Stimulated activated naive B cell treated with anti-CD40 and anti-IgM and Interleukin-4, amounts not matched to agents 10 μg/mL and 1 μg/mL and 100 μg/mL, for 72 hours (primary cell): ENCODE measurements at regions not wholly inside any gene's neighbourhood (a gene's known extent, or its start where the extent isn't known, plus 50 kb on each side); places are given as distances from the start of the nearest gene placed in this dataset.

Source experiments
- ATAC-seq, 2 donors: fragments of 150-1000 bp; cut with Tn5 transposase; replicated peaks; 2 replicates each; pipeline ENCODE4 v1.10.0; 2021; ENCODE audit warnings: moderate library complexity in 1 of 2
- DNase-seq: peaks from one replicate; pipeline ENCODE4 v3.0.0; 2021
- H3K27ac Mint-ChIP-seq: one replicate; pipeline ENCODE4 v1.8.0; 2022; ENCODE audit warnings: mild to moderate bottlenecking, mixed read lengths
- H3K27me3 Mint-ChIP-seq, 2 donors: one replicate each; pipeline ENCODE4 v1.8.0; 2022; ENCODE audit warnings: mixed read lengths in 2 of 2
- H3K36me3 Mint-ChIP-seq, 2 donors: one replicate each; pipeline ENCODE4 v1.8.0; 2022; ENCODE audit warnings: mixed read lengths in 2 of 2, mild to moderate bottlenecking in 1 of 2
- H3K4me1 Mint-ChIP-seq, 2 donors: one replicate each; pipeline ENCODE4 v1.8.0; 2022; ENCODE audit warnings: mixed read lengths in 2 of 2, mild to moderate bottlenecking in 1 of 2
- H3K4me3 Mint-ChIP-seq, 2 donors: one replicate each; pipeline ENCODE4 v1.8.0; 2022; ENCODE audit warnings: mild to moderate bottlenecking in 2 of 2, mixed read lengths in 2 of 2, moderate library complexity in 1 of 2
- H3K9me3 Mint-ChIP-seq, 2 donors: one replicate each; pipeline ENCODE4 v1.8.0; 2022; ENCODE audit warnings: mixed read lengths in 2 of 2, mild to moderate bottlenecking in 1 of 2

DNA sequence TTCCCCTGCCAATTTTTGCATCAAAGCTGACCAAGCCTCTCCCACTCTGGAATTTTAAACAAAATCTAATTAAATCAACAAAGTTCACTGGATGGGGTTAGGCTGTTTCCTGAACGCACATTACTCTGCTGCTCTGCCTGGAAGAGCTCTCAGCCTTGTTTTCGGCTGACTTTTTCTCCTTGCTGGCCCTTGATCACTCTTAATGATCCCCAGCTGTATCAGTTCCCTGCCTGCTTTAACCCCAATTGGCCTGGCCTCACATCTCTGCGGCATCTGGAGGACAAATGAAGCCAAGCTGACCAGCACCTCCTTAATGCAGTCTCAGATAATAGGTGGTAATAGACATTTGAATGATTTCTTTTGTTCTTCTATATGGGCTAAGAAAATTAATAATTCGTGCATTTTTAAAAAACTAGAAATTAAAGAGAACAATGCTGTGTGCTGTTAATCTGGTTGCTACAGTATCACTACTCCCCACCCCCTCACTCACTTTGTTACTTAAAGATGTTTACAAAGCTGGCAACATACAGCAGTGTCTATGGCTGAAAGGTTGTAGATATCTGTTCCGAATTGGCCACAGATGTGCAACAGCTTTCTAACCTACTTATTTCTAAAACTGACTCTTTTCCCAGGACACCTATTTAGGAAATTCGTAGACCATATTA lies 415.2 kb upstream of the KCNH7 start:
- Mint-ChIP-seq H3K36me3 (no peaks in the 10 kb centered on the region), H3K4me1 (no peaks in the 10 kb centered on the region), H3K4me3 (no peak overlapping the region), H3K27me3 (no peaks in the 10 kb centered on the region), H3K27ac (no peak overlapping the region), H3K9me3 (no peaks in the 10 kb centered on the region)
- ATAC-seq (no peak), DNase-seq (no peak)

DNA sequence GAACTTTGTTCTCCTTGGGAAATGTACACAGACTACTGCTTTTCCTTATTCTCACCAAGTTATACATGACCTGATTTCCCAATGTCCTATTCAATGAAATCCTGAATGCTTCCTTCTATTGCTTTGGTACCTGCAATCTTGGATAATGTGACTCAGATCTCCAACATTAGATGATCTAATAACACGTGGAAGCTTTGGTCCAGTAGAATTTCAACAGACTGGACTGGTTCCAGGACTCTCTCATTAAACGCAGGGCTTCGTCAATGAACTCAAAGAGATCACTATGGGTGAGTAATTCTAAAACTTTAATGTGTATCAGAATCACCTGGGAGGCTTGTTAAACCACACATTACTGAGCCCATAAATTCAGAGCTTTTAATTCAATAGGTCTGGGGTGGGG lies 413.6 kb upstream of the KCNH7 start:
- H3K27ac Mint-ChIP-seq, result no peak overlapping the region
- DNase-seq, result no peak
- H3K27me3 Mint-ChIP-seq, result no peaks in the 10 kb centered on the region
- no peaks in the 10 kb centered on the region for H3K36me3 Mint-ChIP-seq
- ATAC-seq, result no peak
- H3K9me3 Mint-ChIP-seq, result no peaks in the 10 kb centered on the region
- H3K4me1 Mint-ChIP-seq, result no peaks in the 10 kb centered on the region
- no peak overlapping the region for H3K4me3 Mint-ChIP-seq

DNA sequence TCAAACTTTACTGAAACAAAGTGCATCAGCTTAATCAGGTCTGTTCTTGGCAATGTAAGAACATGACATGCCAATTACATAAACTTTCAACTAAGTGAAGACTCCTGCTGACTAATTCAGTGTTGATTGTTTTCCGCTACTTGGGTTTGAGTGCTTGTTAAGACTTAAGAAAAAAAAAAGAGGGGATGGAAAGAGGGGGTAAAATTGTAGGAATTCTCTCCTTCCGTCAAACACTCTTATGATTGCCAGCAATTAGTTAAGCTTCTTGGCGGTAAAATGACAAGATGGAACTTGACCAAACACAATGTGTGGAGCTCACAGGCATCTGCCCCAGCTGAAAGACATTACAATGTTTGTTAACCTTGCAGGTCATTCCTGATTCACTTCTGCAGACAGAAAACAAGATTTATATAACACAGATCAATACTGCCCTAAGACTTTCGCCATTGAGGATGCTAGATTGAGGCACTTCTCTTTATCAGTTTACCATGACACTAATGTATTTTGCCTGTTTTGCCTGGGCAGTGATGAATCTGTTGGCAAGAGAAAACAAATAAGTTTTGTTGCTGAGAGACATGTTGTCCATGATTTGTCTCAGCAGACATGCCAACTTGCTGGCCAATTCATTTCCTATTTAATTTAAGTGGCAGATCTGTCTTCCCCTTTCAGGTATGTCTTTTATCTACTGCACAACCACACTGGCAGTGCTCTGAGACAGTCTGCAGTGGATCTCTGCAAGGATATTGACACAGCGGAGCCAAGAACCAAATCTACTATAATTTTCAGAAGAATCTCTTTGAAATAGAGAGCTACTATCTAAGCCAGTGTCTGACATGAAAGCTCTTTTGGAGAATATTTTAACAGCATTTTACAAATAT lies 410.0 kb upstream of the KCNH7 start:
- no peak for DNase-seq
- no peak for ATAC-seq
- Mint-ChIP-seq H3K36me3 (no peaks in the 10 kb centered on the region), H3K4me1 (no peaks in the 10 kb centered on the region), H3K27ac (no peak overlapping the region), H3K4me3 (no peak overlapping the region), H3K27me3 (no peaks in the 10 kb centered on the region), H3K9me3 (no peaks in the 10 kb centered on the region)

DNA sequence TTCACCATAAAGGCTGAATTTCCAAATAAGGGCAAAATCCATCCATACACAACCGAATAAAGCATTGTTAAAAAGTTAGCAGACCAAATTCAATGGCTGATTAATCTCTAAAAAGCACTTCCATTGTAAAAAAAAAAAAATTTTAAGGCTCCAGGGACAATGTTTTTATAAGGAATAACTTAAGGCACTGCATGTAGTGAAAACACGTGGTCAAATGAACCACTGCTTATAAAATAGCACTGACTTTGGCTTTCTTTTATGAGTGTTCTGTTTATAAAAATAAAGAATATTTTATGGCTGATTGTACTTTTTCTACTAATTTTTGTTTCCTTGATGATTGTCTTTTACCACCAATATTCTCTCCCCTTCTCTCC lies 409.3 kb upstream of the KCNH7 start:
- H3K9me3 Mint-ChIP-seq, result peaks cover 0 to 1% of the 10 kb centered on the region in 2 donors
- no peak overlapping the region for H3K4me3 Mint-ChIP-seq
- H3K27me3 Mint-ChIP-seq, result no peaks in the 10 kb centered on the region
- H3K36me3 Mint-ChIP-seq, result no peaks in the 10 kb centered on the region
- H3K27ac Mint-ChIP-seq, result no peak overlapping the region
- DNase-seq (no peak), ATAC-seq (no peak)
- H3K4me1 Mint-ChIP-seq, result no peaks in the 10 kb centered on the region

DNA sequence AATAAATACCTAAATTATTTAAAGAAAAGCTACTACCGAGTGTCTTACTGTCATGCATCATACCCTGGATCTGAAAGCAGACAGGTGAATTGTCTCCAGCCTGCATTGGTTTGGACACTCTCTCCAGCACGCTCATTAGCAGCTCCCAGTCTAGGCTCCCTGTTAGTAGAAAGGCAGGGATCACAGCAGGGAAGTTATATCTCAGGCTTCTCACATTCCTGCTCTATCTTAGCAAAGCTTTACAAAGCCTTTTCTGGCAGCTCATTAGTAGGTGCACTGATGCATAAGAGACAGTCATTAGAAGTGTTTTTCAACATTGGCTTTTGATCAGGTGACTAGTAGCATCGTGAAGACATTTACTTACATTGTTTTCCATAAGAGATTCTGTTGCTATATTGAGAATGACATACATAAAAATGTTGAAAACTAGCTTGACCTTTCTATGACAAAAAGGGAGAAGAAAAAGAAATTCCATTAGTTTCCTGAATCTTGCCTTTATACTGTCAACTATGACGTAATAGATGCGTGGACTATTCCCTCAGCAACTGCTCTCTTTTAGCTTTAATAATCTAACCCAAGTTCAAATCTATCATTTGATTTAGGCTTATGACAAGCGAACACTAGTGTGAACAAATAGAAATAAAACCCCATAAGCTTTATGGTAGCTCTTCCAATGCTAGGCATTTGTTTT lies 408.7 kb upstream of the KCNH7 start:
- H3K4me1 Mint-ChIP-seq, result no peaks in the 10 kb centered on the region
- ATAC-seq (no peak), DNase-seq (no peak)
- no peaks in the 10 kb centered on the region for H3K27me3 Mint-ChIP-seq
- H3K4me3 Mint-ChIP-seq, result no peak overlapping the region
- H3K36me3 Mint-ChIP-seq, result no peaks in the 10 kb centered on the region
- no peak overlapping the region for H3K27ac Mint-ChIP-seq
- H3K9me3 Mint-ChIP-seq, result peaks cover 0 to 1% of the 10 kb centered on the region in 2 donors

DNA sequence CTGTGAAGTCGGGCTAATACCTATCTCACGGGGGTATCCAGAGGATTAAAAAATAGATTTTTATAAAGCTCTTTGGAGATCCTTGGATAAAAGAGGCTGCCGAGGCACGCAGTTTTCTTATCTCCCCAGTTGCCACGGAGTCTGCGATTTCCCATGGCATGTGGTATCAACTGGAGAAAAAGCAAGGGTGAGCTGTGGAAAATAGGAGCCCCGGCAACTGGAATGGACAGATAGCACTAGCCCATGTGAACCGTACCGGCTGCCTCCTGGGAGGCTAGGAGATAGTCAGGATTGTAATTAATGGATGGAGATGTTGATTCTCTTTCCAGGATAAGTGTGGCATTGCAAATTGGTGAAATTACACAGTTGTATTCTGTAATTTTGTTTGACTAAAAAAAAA lies 407.6 kb upstream of the KCNH7 start:
- Mint-ChIP-seq H3K4me1 (no peaks in the 10 kb centered on the region), H3K27me3 (no peaks in the 10 kb centered on the region), H3K36me3 (no peaks in the 10 kb centered on the region), H3K27ac (no peak overlapping the region), H3K4me3 (no peak overlapping the region), H3K9me3 (peaks cover 0 to 1% of the 10 kb centered on the region in 2 donors)
- no peak for DNase-seq
- ATAC-seq, result no peak

DNA sequence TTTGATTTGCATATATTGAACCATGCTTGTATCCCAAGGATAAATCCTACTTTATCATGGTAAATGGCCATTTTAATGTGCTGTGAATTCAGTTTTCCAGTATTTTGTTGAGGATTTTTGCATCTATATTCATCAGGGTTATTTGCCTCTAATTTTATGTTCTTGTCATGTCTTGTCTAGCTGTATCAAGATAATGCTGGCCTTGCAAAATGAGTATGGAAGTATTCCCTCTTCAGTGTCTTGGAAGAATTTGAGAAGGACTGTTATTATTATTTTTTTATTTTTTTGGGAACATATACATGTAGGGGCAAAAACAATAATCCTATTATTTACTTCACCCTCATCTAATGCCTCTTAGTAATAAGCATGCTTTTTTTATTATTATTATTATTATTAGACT lies 398.0 kb upstream of the KCNH7 start:
- ATAC-seq, result no peak
- no peak overlapping the region for H3K27ac Mint-ChIP-seq
- no peaks in the 10 kb centered on the region for H3K36me3 Mint-ChIP-seq
- no peaks in the 10 kb centered on the region for H3K4me1 Mint-ChIP-seq
- H3K4me3 Mint-ChIP-seq, result no peak overlapping the region
- no peaks in the 10 kb centered on the region for H3K27me3 Mint-ChIP-seq
- no peak for DNase-seq
- peaks cover 6 to 13% of the 10 kb centered on the region in 2 donors for H3K9me3 Mint-ChIP-seq

DNA sequence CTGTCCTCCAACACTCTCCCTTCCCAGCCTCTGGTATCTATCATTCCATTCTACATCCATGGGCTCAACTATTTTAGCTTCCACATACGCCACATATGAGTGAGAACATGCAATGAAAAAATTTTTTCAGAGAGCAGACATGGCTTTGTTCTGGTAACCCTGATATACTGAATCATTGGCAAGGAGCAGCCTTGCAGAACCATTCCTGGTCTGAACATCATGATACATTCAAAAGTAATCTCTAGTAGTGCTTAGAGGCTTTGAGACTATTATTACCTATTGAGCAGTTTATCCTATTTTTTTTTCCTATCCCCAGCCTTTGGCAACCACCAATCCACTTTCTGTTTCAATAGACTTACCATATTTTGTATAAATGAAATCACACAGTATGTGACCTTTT lies 393.1 kb upstream of the KCNH7 start:
- Mint-ChIP-seq H3K9me3 (peaks cover 0 to 3% of the 10 kb centered on the region in 2 donors), H3K27me3 (no peaks in the 10 kb centered on the region), H3K4me3 (no peak overlapping the region), H3K36me3 (no peaks in the 10 kb centered on the region), H3K27ac (no peak overlapping the region), H3K4me1 (no peaks in the 10 kb centered on the region)
- DNase-seq (no peak), ATAC-seq (no peak)

DNA sequence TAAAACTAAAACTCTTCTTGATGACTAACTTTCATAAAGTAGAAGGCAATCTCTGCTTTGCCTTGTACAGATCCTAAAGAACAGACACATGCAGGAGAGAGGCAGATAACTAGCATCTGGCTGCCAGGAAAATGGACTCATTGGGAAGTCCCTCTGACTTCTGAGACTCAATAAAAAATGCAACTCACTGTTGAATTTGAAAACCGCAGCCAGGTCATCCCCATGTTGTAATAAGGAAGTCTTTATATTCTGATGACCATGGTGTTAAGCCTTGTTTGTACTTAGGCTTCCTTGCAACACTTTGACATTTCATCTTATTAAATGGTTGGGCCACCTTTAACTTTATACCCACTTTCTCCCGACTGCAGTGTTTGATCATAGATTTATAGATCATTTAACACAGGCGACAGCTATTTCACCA lies 375.1 kb upstream of the KCNH7 start:
- Mint-ChIP-seq H3K27ac (no peak overlapping the region), H3K27me3 (no peaks in the 10 kb centered on the region), H3K4me1 (no peaks in the 10 kb centered on the region), H3K36me3 (no peaks in the 10 kb centered on the region), H3K4me3 (no peak overlapping the region), H3K9me3 (peaks cover 0 to 1% of the 10 kb centered on the region in 2 donors)
- ATAC-seq (no peak), DNase-seq (no peak)

DNA sequence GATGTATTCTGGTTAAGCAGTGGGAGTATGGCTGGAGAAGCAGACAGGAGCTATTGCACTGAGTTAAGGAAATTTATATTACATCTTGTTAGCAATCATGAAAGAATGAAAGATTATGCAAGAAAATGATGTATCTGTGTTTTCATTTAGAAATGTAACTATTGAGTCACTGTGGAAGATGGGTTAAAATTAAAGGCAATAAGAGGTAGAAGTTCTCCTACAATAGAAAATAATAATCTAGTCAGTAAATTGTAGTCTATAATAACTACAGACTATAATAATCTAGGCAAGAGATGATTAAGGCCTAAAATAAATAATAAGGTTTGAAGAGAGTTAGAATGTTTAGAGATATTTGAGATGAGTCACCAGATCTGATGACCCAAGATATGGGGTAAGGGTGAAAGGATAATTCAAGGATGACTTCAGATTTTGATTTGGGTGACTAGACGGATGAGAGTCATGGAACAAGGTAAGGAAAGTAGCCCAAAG lies 371.9 kb upstream of the KCNH7 start:
- no peaks in the 10 kb centered on the region for H3K27me3 Mint-ChIP-seq
- H3K36me3 Mint-ChIP-seq, result no peaks in the 10 kb centered on the region
- no peaks in the 10 kb centered on the region for H3K4me1 Mint-ChIP-seq
- DNase-seq (no peak), ATAC-seq (no peak)
- peaks cover 0 to 1% of the 10 kb centered on the region in 2 donors for H3K9me3 Mint-ChIP-seq
- H3K27ac Mint-ChIP-seq, result no peak overlapping the region
- H3K4me3 Mint-ChIP-seq, result no peak overlapping the region

DNA sequence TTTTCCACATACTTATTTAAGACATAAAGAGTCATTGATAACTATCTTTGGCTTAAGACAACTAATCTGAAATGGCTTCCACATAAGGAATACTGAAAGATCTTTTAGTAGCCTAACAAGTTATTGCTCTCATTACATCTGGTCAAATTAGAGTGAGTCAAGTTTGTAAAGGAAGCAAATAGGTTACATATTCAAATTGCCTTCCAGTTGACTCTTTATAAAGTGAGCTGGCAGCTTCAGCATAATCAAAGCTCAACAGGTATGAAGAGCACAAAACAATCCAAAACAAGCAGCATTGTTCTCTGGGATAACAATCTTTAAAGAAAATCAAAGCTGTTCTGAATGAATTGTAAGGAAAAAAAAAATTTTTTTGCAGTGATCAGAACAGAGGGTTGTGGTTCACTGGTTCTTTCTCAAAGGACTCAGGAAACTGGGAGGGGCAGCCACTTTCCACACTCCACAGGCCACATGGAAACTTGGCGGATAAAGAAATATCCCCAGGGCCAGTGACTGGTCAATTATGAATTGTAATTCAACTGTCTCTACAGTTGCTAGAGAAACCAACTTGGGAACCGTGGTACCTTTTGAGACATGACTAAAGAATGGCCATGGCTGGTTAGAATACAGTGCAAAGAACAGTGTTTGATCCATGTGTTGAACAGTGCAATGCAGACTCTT lies 369.3 kb upstream of the KCNH7 start:
- H3K27ac Mint-ChIP-seq, result no peak overlapping the region
- no peaks in the 10 kb centered on the region for H3K36me3 Mint-ChIP-seq
- ATAC-seq (no peak), DNase-seq (no peak)
- no peak overlapping the region for H3K4me3 Mint-ChIP-seq
- H3K4me1 Mint-ChIP-seq, result no peaks in the 10 kb centered on the region
- no peaks in the 10 kb centered on the region for H3K27me3 Mint-ChIP-seq
- peaks cover 0 to 1% of the 10 kb centered on the region in 2 donors for H3K9me3 Mint-ChIP-seq

DNA sequence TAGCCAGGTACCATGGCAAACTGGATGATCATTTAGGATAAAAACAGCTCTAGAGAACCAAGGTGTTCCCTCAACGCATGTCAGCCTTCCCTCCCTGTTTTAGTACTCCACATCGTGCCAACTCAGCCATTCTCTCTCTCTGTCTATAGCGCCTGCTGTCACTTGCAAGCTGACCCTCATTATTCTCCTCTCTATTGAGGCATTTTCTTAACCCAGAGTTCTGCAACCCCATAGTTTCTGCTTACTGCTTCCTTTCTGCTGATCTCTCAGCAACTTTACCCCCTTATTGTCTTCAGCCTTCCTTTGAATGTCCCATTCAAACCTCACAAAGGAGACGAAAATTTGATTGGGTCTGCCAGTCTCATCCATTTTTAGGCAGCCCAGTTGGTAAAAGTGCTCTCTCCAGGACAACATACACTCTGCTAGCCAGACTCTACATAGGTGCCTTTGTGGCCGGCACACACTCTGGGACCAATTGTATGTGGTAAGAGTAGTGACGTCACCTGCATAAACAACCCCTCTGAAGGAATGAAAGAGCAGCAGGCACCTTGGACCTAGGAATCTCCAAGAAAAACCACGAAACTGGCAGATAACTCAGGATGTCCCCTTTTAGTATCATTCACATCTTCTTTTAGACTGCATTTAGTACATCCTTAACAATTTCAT lies 367.2 kb upstream of the KCNH7 start:
- no peak overlapping the region for H3K4me3 Mint-ChIP-seq
- no peak overlapping the region for H3K27ac Mint-ChIP-seq
- ATAC-seq (no peak), DNase-seq (no peak)
- H3K4me1 Mint-ChIP-seq, result no peaks in the 10 kb centered on the region
- no peaks in the 10 kb centered on the region for H3K27me3 Mint-ChIP-seq
- H3K36me3 Mint-ChIP-seq, result no peaks in the 10 kb centered on the region
- H3K9me3 Mint-ChIP-seq, result no peaks in the 10 kb centered on the region

DNA sequence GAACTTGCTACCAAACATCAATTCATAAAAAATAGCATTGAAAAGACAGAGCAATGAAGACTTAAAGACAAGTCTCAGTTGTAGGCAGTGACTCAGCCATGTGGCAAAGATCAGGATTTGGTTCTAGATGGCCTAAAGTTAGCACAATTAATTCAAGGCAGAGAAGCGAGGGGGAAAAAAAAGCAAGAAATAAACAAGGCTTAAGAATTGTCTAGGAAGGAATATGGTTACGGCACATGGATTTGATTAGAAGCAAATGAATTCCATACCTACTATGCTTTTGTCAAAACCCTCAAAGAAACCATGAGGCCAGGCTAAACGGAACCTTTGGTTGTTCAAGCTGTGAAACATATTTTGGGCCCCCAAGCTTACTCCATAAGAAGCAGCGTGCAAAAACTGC lies 362.2 kb upstream of the KCNH7 start:
- Mint-ChIP-seq H3K36me3 (no peaks in the 10 kb centered on the region), H3K27me3 (no peaks in the 10 kb centered on the region), H3K4me1 (no peaks in the 10 kb centered on the region), H3K27ac (no peak overlapping the region), H3K4me3 (no peak overlapping the region), H3K9me3 (no peaks in the 10 kb centered on the region)
- DNase-seq, result no peak
- no peak for ATAC-seq

DNA sequence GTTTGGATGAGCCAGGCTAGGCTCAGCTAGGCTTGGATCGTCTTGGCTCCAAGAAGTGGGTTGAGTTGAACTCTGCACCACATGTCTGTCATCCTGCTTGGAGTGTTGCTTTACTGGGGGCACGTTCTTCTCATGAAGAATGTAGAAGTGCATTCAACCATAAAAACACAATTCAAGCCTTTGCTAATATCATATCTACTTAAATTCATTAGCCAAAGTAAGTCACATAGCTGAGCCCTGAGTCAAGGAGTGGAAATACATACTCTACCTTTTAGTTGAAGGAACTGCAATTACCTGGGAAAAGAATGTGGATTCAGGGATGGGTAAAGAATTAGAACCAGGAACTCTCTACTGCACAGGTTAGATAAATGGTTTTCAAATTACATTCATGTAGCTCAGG lies 360.4 kb upstream of the KCNH7 start:
- ATAC-seq (no peak), DNase-seq (no peak)
- H3K4me3 Mint-ChIP-seq, result no peak overlapping the region
- H3K4me1 Mint-ChIP-seq, result no peaks in the 10 kb centered on the region
- H3K27ac Mint-ChIP-seq, result no peak overlapping the region
- no peaks in the 10 kb centered on the region for H3K36me3 Mint-ChIP-seq
- H3K9me3 Mint-ChIP-seq, result no peaks in the 10 kb centered on the region
- H3K27me3 Mint-ChIP-seq, result no peaks in the 10 kb centered on the region
